ENCODE measurements at regions not wholly inside any gene's neighbourhood (a gene's known extent, or its start where the extent isn't known, plus 50 kb on each side); places are given as distances from the start of the nearest gene placed in this dataset.

DNA sequence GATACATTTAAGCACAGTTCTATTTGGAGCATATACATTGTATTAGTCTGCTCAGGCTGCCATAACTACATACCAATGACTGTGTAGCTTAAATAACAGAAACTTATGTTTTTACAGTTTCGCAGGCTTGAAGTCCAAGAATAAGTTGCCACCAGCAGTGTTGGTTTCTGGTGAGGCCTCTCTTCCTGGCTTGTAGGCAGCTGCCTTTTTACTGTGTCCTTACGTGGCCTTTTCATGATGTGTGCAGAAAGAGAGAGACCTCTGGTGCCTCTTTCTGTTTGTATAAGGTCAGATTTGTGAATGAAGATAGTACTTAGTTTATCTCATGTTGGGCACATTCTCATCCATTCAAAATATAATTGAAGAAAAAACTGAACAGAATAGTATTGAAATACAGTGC, 636.6 kb downstream of the FLRT2 start:
- TF ChIP-seq EP300 (conservative IDR thresholded peaks at IDR 0.05; ENCODE audit: poor library complexity, severe bottlenecking) (no peak), TAF1 (IDR thresholded peaks at IDR 0.05; ENCODE audit: low read depth) (no peak), EZH2 (IDR thresholded peaks at IDR 0.05; ENCODE audit: borderline replicate concordance, insufficient read depth, low read length, poor library complexity, severe bottlenecking) (no peak), POLR2AphosphoS5 (IDR thresholded peaks at IDR 0.05) (no peak), SMC3 (conservative IDR thresholded peaks at IDR 0.05; ENCODE audit: poor library complexity) (no peak), MXI1 (conservative IDR thresholded peaks at IDR 0.05; ENCODE audit: poor library complexity, severe bottlenecking) (no peak), RAD21 (conservative IDR thresholded peaks at IDR 0.05) (no peak)
- TF ChIP-seq, protein P1, sequence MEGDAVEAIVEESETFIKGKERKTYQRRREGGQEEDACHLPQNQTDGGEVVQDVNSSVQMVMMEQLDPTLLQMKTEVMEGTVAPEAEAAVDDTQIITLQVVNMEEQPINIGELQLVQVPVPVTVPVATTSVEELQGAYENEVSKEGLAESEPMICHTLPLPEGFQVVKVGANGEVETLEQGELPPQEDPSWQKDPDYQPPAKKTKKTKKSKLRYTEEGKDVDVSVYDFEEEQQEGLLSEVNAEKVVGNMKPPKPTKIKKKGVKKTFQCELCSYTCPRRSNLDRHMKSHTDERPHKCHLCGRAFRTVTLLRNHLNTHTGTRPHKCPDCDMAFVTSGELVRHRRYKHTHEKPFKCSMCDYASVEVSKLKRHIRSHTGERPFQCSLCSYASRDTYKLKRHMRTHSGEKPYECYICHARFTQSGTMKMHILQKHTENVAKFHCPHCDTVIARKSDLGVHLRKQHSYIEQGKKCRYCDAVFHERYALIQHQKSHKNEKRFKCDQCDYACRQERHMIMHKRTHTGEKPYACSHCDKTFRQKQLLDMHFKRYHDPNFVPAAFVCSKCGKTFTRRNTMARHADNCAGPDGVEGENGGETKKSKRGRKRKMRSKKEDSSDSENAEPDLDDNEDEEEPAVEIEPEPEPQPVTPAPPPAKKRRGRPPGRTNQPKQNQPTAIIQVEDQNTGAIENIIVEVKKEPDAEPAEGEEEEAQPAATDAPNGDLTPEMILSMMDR (IDR thresholded peaks at IDR 0.05; ENCODE audit: poor library complexity, severe bottlenecking), result no peak
- TF ChIP-seq, protein P2, sequence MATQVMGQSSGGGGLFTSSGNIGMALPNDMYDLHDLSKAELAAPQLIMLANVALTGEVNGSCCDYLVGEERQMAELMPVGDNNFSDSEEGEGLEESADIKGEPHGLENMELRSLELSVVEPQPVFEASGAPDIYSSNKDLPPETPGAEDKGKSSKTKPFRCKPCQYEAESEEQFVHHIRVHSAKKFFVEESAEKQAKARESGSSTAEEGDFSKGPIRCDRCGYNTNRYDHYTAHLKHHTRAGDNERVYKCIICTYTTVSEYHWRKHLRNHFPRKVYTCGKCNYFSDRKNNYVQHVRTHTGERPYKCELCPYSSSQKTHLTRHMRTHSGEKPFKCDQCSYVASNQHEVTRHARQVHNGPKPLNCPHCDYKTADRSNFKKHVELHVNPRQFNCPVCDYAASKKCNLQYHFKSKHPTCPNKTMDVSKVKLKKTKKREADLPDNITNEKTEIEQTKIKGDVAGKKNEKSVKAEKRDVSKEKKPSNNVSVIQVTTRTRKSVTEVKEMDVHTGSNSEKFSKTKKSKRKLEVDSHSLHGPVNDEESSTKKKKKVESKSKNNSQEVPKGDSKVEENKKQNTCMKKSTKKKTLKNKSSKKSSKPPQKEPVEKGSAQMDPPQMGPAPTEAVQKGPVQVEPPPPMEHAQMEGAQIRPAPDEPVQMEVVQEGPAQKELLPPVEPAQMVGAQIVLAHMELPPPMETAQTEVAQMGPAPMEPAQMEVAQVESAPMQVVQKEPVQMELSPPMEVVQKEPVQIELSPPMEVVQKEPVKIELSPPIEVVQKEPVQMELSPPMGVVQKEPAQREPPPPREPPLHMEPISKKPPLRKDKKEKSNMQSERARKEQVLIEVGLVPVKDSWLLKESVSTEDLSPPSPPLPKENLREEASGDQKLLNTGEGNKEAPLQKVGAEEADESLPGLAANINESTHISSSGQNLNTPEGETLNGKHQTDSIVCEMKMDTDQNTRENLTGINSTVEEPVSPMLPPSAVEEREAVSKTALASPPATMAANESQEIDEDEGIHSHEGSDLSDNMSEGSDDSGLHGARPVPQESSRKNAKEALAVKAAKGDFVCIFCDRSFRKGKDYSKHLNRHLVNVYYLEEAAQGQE (IDR thresholded peaks at IDR 0.05; ENCODE audit: borderline replicate concordance), result no peak
